Small intestine (tissue), 7 donors: ENCODE measurements at regions not wholly inside any gene's neighbourhood (a gene's known extent, or its start where the extent isn't known, plus 50 kb on each side); places are given as distances from the start of the nearest gene placed in this dataset.

ENCODE experiments used
- DNase-seq, 2 donors: peaks; one replicate each; pipeline versions ENCODE4 v3.0.0 to v3.0.0-alpha.2; 2013
- FAIRE-seq: peaks from 2 replicates; lab custom pipeline; 2012; peaks lifted over from hg19 to GRCh38; lab: Jason Lieb, UNC
- H3K27ac ChIP-seq, 3 donors: one replicate each; pipeline ENCODE4 v1.5.1; 2013; ENCODE audit warnings: low read length in 2 of 3, mild to moderate bottlenecking in 2 of 3, control low read depth in 1 of 3, inconsistent platforms in 1 of 3, low read depth in 1 of 3, moderate library complexity in 1 of 3
- H3K27me3 ChIP-seq, 3 donors: one replicate each; pipeline ENCODE4 v1.6.1; 2013; ENCODE audit warnings: low read length in 3 of 3, inconsistent platforms in 1 of 3; ENCODE audit not compliant: control insufficient read depth in 3 of 3, insufficient read depth in 3 of 3
- H3K36me3 ChIP-seq, 3 donors: one replicate each; pipeline ENCODE4 v1.6.1; 2013; ENCODE audit warnings: low read length in 3 of 3, inconsistent platforms in 1 of 3, low read depth in 1 of 3, mild to moderate bottlenecking in 1 of 3, moderate library complexity in 1 of 3; ENCODE audit not compliant: control insufficient read depth in 3 of 3, insufficient read depth in 2 of 3
- H3K4me1 ChIP-seq, 3 donors: one replicate each; pipeline ENCODE4 v1.6.1; 2013; ENCODE audit warnings: low read length in 2 of 3, inconsistent platforms in 1 of 3, low read depth in 1 of 3, mild to moderate bottlenecking in 1 of 3, moderate library complexity in 1 of 3; ENCODE audit not compliant: control insufficient read depth in 3 of 3, insufficient read depth in 2 of 3
- H3K4me3 ChIP-seq, 3 donors: one replicate each; pipeline ENCODE4 v1.5.1; 2013; ENCODE audit warnings: low read length in 3 of 3, control low read depth in 1 of 3, inconsistent platforms in 1 of 3, low read depth in 1 of 3, mild to moderate bottlenecking in 1 of 3, moderate library complexity in 1 of 3
- H3K9me3 ChIP-seq, 2 donors: one replicate each; pipeline ENCODE4 v1.6.1; 2013; ENCODE audit warnings: low read depth in 1 of 2, low read length in 1 of 2; ENCODE audit not compliant: control insufficient read depth in 2 of 2, insufficient read depth in 1 of 2
- WGBS, 3 donors: extraction: QIAGEN DNeasy Blood & Tissue Kit; methylation state at CpG; one replicate each; pipeline ENCODE4 v1.1.7; 2013; 5-methylcytosine and 5-hydroxymethylcytosine counted together
- donor health status: healthy with polysubstance abuse.
- donor health status: control.
- donor health status: control.
- donor health status: Bipolar disorder and iron deficiency.
- donor health status: healthy.

GRCh38 chr12:93146263-93146939 lies 217.3 kb upstream of the EEA1 start:
- Histone ChIP-seq H3K27me3 (no peaks in the 10 kb centered on the region), H3K9me3 (no peaks in the 10 kb centered on the region), H3K27ac (no peak overlapping the region), H3K4me3 (no peak overlapping the region), H3K4me1 (peaks cover 0 to 31% (median 2%) of the 10 kb centered on the region in 3 donors), H3K36me3 (no peaks in the 10 kb centered on the region)
- 86 to 95% (median 89%) methylated on average over 4 of the region's 4 CpGs for WGBS, 3 donors
- no peak for FAIRE-seq
- no peak for DNase-seq

- peaks cover 0 to 37% (median 2%) of the 10 kb centered on the region in 3 donors for H3K4me1 ChIP-seq
- DNase-seq (no peak), FAIRE-seq (peak; percentile 10)
- no peaks in the 10 kb centered on the region for H3K36me3 ChIP-seq
- H3K9me3 ChIP-seq: no peaks in the 10 kb centered on the region
- H3K27me3 ChIP-seq: no peaks in the 10 kb centered on the region
- H3K27ac ChIP-seq: no peak overlapping the region
- no peak overlapping the region for H3K4me3 ChIP-seq
Observed at GRCh38 chr12:93146970-93147369, 217.9 kb upstream of the EEA1 start.

- no peaks in the 10 kb centered on the region for H3K9me3 ChIP-seq
- H3K27ac ChIP-seq: peak overlapping the region in 1 of 3 donors; percentile 50
- DNase-seq: no peak
- 66 to 75% (median 71%) methylated on average over 3 of the region's 3 CpGs for WGBS, 3 donors
- H3K27me3 ChIP-seq: no peaks in the 10 kb centered on the region
- H3K4me1 ChIP-seq: peaks cover 0 to 39% (median 2%) of the 10 kb centered on the region in 3 donors
- H3K4me3 ChIP-seq: no peak overlapping the region
- no peak for FAIRE-seq
- no peaks in the 10 kb centered on the region for H3K36me3 ChIP-seq
Observed at GRCh38 chr12:93148412-93148811, 219.3 kb upstream of the EEA1 start.

GRCh38 chr12:93149229-93149628 lies 220.1 kb upstream of the EEA1 start:
- Histone ChIP-seq H3K9me3 (no peaks in the 10 kb centered on the region), H3K4me1 (peaks cover 0 to 41% (median 2%) of the 10 kb centered on the region in 3 donors), H3K27ac (peak overlapping the region in 1 of 3 donors; percentile 51), H3K4me3 (no peak overlapping the region), H3K36me3 (no peaks in the 10 kb centered on the region), H3K27me3 (no peaks in the 10 kb centered on the region)
- FAIRE-seq (no peak), DNase-seq (peak; percentile 66 to 80)
- WGBS, 3 donors: 57 to 77% (median 69%) methylated on average over 2 of the region's 2 CpGs

- FAIRE-seq (no peak), DNase-seq (peak; percentile 65)
- 28 to 69% (median 53%) methylated on average over 5 of the region's 5 CpGs for WGBS, 3 donors
- Histone ChIP-seq H3K36me3 (no peaks in the 10 kb centered on the region), H3K4me1 (peaks cover 3 to 56% (median 4%) of the 10 kb centered on the region in 3 donors), H3K4me3 (no peak overlapping the region), H3K27me3 (no peaks in the 10 kb centered on the region), H3K9me3 (no peaks in the 10 kb centered on the region), H3K27ac (peak overlapping the region in 1 of 3 donors; percentile 51)
Observed at GRCh38 chr12:93151079-93151762, 222.1 kb upstream of the EEA1 start.

GRCh38 chr12:93152617-93153016 lies 223.5 kb upstream of the EEA1 start:
- Histone ChIP-seq H3K36me3 (no peaks in the 10 kb centered on the region), H3K4me3 (no peak overlapping the region), H3K9me3 (peaks cover 0 to 8% of the 10 kb centered on the region in 2 donors), H3K27me3 (no peaks in the 10 kb centered on the region), H3K4me1 (peaks cover 3 to 60% (median 4%) of the 10 kb centered on the region in 3 donors), H3K27ac (no peak overlapping the region)
- FAIRE-seq: no peak
- WGBS, 3 donors: 70 to 92% (median 88%) methylated on average over 2 of the region's 2 CpGs
- no peak for DNase-seq

- Histone ChIP-seq H3K9me3 (peaks cover 0 to 15% of the 10 kb centered on the region in 2 donors), H3K27me3 (no peaks in the 10 kb centered on the region), H3K4me3 (no peak overlapping the region), H3K27ac (no peak overlapping the region), H3K4me1 (peaks cover 3 to 57% (median 4%) of the 10 kb centered on the region in 3 donors), H3K36me3 (no peaks in the 10 kb centered on the region)
- FAIRE-seq (no peak), DNase-seq (no peak)
- 87 to 94% (median 89%) methylated on average over 3 of the region's 3 CpGs for whole genome bisulfite sequencing, 3 donors
Observed at GRCh38 chr12:93153321-93153720, 224.2 kb upstream of the EEA1 start.

GRCh38 chr12:93154096-93154728 lies 223.5 kb upstream of the NUDT4 start:
- Histone ChIP-seq H3K9me3 (peaks cover 0 to 15% of the 10 kb centered on the region in 2 donors), H3K36me3 (no peaks in the 10 kb centered on the region), H3K4me1 (peaks cover 3 to 49% (median 3%) of the 10 kb centered on the region in 3 donors), H3K27me3 (no peaks in the 10 kb centered on the region), H3K27ac (peak overlapping the region in 1 of 3 donors; percentile 43), H3K4me3 (no peak overlapping the region)
- peak in 1 of 2 donors; percentile 25 for DNase-seq
- 67 to 85% (median 74%) methylated on average over 5 of the region's 5 CpGs for WGBS, 3 donors
- no peak for FAIRE-seq
